ENCODE measurements at regions not wholly inside any gene's neighbourhood (a gene's known extent, or its start where the extent isn't known, plus 50 kb on each side); places are given as distances from the start of the nearest gene placed in this dataset.
A peak's percentile ranks its signal among the peaks of the same experiment; 100 is the strongest.
"Not testable (repeated sequence)": the region's sequence is repeated elsewhere in the genome, so short reads cannot be mapped to it uniquely, and the experiment has no call there.

DNA sequence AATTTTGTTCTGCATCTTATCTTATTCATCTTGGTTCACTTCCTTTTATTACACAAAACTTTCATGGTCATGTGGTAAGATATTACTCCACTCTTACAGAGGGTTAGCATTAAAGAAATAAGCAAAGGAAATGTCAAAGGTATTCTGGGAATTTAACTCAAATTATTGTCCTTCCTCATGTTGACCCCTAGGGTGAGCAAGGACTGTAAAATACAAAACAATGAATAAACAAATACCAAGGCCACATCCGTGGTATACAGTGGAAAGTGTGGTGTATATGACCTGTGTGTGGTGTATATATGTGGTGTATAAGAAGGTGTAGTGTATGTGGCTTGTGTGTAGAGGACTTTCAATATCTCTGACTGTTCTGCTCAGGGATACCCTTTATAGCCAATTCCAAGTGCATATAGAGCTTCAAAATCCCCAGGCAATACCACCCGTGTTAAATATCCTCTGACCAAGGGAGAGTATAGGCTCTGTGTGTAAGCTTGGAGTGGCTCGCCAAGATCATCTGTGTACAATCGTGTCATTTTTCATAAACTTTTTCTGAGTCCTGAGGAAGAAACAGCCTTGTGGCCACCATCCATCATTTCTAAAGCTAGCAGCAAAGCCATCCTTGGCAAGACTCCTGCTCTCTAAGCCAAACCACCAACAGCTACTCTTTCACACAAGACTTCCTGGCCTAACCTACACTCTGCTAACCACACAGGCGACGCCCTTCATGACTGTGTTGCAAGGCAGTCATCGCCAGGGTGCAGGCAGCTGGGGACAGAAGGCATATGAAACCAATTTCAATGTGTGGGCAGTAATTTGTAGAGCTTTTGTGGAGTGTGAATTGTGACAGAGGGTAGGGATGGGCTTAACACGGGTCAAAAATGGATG, 548.0 kb downstream of the ETS1 start:
- H3K36me3 Mint-ChIP-seq (ENCODE audit: unreplicated experiment), result no peaks in the 10 kb centered on the region
- H3K4me1 Mint-ChIP-seq (ENCODE audit: low read depth, unreplicated experiment), result no peaks in the 10 kb centered on the region

DNA sequence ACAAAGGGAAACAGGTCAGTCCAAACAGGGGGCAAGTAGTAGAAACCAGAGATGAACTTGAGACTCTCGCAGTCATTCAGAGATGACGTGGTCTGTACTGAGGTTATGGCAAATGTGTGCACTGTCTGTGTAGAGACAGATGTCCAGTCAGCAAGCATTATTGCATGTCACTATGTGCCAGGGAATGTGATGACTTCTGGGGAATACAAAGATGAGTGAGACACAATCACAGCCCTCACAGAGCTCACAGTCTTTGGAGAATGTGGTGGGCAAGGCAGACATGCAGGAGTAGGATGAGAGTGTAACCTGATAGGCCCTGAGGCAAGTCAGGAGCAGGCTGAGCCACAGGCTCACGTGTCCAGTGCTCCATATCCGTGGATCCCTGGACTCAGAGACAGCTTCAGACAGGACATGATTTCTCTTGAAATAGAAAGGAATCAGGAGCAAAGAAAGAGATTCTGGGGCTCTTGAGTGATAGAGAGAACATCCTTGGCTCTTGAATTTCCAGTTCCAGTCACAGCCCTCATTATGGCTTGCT, 550.7 kb downstream of the ETS1 start:
- no peaks in the 10 kb centered on the region for H3K4me1 Mint-ChIP-seq (ENCODE audit: low read depth, unreplicated experiment)
- no peaks in the 10 kb centered on the region for H3K27me3 Mint-ChIP-seq (ENCODE audit: unreplicated experiment)
- no peak overlapping the region for H3K27ac Mint-ChIP-seq (ENCODE audit: unreplicated experiment)
- no peak for DNase-seq
- H3K36me3 Mint-ChIP-seq (ENCODE audit: unreplicated experiment), result no peaks in the 10 kb centered on the region
- no peaks in the 10 kb centered on the region for H3K9me3 Mint-ChIP-seq (ENCODE audit: unreplicated experiment)
- TF ChIP-seq, protein P1, sequence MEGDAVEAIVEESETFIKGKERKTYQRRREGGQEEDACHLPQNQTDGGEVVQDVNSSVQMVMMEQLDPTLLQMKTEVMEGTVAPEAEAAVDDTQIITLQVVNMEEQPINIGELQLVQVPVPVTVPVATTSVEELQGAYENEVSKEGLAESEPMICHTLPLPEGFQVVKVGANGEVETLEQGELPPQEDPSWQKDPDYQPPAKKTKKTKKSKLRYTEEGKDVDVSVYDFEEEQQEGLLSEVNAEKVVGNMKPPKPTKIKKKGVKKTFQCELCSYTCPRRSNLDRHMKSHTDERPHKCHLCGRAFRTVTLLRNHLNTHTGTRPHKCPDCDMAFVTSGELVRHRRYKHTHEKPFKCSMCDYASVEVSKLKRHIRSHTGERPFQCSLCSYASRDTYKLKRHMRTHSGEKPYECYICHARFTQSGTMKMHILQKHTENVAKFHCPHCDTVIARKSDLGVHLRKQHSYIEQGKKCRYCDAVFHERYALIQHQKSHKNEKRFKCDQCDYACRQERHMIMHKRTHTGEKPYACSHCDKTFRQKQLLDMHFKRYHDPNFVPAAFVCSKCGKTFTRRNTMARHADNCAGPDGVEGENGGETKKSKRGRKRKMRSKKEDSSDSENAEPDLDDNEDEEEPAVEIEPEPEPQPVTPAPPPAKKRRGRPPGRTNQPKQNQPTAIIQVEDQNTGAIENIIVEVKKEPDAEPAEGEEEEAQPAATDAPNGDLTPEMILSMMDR (IDR thresholded peaks at IDR 0.05; ENCODE audit: partially characterized antibody, unreplicated experiment), result no peak
- no peak overlapping the region for H3K4me3 Mint-ChIP-seq (ENCODE audit: unreplicated experiment)

More for the DNA sequence above, 548.0 kb downstream of the ETS1 start:
- H3K27me3 Mint-ChIP-seq (ENCODE audit: unreplicated experiment), result no peaks in the 10 kb centered on the region
- H3K4me3 Mint-ChIP-seq (ENCODE audit: unreplicated experiment), result no peak overlapping the region
- no peaks in the 10 kb centered on the region for H3K9me3 Mint-ChIP-seq (ENCODE audit: unreplicated experiment)
- TF ChIP-seq, protein P1 (IDR thresholded peaks at IDR 0.05; ENCODE audit: partially characterized antibody, unreplicated experiment), result peak; percentile 45
- no peak overlapping the region for H3K27ac Mint-ChIP-seq (ENCODE audit: unreplicated experiment)
- DNase-seq, result no peak

DNA sequence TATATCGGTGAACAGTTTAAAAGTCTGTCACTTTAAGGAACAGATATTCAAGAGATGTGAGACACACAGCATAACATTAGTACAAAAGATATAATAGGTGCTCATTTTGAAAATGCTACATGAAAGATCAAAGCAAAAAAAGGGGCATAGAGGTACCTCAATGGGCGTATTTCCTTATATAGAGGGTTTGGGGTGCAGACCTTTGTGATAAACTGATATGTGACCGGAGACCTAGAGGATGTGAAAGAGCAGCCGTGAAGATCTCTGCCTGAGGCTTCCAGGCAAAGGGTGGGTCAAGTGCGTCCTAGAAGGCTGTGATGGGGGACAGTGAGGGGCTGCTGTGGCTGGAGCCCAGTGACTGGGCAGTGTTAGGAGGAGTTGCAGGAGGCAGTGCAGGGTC, 551.4 kb downstream of the ETS1 start:
- H3K4me1 Mint-ChIP-seq (ENCODE audit: low read depth, unreplicated experiment), result no peaks in the 10 kb centered on the region
- no peaks in the 10 kb centered on the region for H3K36me3 Mint-ChIP-seq (ENCODE audit: unreplicated experiment)
- DNase-seq, result no peak
- H3K9me3 Mint-ChIP-seq (ENCODE audit: unreplicated experiment), result no peaks in the 10 kb centered on the region
- no peaks in the 10 kb centered on the region for H3K27me3 Mint-ChIP-seq (ENCODE audit: unreplicated experiment)
- no peak overlapping the region for H3K4me3 Mint-ChIP-seq (ENCODE audit: unreplicated experiment)
- no peak overlapping the region for H3K27ac Mint-ChIP-seq (ENCODE audit: unreplicated experiment)
- TF ChIP-seq, protein P1 (IDR thresholded peaks at IDR 0.05; ENCODE audit: partially characterized antibody, unreplicated experiment), result no peak

DNA sequence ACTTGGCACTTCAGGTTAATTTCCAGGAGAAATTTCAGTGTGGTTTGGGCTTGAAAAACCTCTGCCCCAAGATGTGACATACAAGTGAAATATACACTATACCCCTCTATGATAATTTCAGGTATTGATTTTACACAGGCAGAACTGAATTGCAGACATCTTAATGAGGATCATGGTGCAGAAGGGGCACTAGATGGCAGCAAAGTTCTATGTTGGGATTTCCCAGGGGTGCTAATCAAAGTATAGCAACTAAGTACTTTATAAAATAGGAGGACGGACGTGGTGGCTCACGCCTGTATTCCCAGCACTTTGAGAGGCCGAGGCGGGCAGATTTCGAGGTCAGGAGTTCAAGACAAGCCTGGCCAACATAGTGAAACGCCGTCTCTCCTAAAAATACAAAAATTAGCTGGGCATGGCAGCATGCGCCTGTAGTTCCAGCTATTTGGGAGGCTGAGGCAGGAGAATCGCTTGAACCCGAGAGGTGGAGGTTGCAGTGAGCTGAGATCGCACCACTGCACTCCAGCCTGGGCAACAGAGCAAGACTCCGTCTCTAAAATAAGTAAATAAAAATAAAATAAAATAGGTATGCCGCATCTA, 555.7 kb downstream of the ETS1 start:
- not testable (repeated sequence) for H3K4me1 Mint-ChIP-seq (ENCODE audit: low read depth, unreplicated experiment); H3K36me3 Mint-ChIP-seq (ENCODE audit: unreplicated experiment); H3K27ac Mint-ChIP-seq (ENCODE audit: unreplicated experiment); H3K27me3 Mint-ChIP-seq (ENCODE audit: unreplicated experiment); H3K9me3 Mint-ChIP-seq (ENCODE audit: unreplicated experiment); H3K4me3 Mint-ChIP-seq (ENCODE audit: unreplicated experiment)
- TF ChIP-seq, protein P1 (IDR thresholded peaks at IDR 0.05; ENCODE audit: partially characterized antibody, unreplicated experiment), result peak; percentile 72
- DNase-seq, result peak; percentile 36
